Thymus (tissue), 11 donors: ENCODE measurements at regions not wholly inside any gene's neighbourhood (a gene's known extent, or its start where the extent isn't known, plus 50 kb on each side); places are given as distances from the start of the nearest gene placed in this dataset.

ENCODE experiments used
- DNase-seq, 9 donors: peaks; one replicate each; pipeline ENCODE4 v3.0.0-alpha.2; 2013; ENCODE audit warnings: low spot score in 9 of 9, low read depth in 6 of 9, missing footprints in 1 of 9
- H3K27ac ChIP-seq, 2 donors: one replicate each; pipeline ENCODE4 v1.5.1; 2013; ENCODE audit warnings: control low read depth in 1 of 2, low read depth in 1 of 2, low read length in 1 of 2, mild to moderate bottlenecking in 1 of 2, moderate library complexity in 1 of 2
- H3K27me3 ChIP-seq, 2 donors: one replicate each; pipeline ENCODE4 v1.5.1; 2013; ENCODE audit warnings: low read length in 1 of 2; ENCODE audit not compliant: control insufficient read depth in 2 of 2, insufficient read depth in 1 of 2
- H3K36me3 ChIP-seq, 2 donors: one replicate each; pipeline ENCODE4 v1.5.1; 2013; ENCODE audit warnings: low read length in 1 of 2, mild to moderate bottlenecking in 1 of 2, moderate library complexity in 1 of 2; ENCODE audit not compliant: control insufficient read depth in 2 of 2, insufficient read depth in 2 of 2
- H3K4me1 ChIP-seq, 2 donors: one replicate each; pipeline ENCODE4 v1.5.1; 2013; ENCODE audit warnings: low read length in 2 of 2; ENCODE audit not compliant: control insufficient read depth in 2 of 2, insufficient read depth in 2 of 2
- H3K4me3 ChIP-seq, 2 donors: one replicate each; pipeline ENCODE4 v1.5.1; 2013; ENCODE audit warnings: low read length in 2 of 2, control low read depth in 1 of 2, mild to moderate bottlenecking in 1 of 2
- H3K9me3 ChIP-seq, 2 donors: one replicate each; pipeline ENCODE4 v1.5.1; 2013; ENCODE audit warnings: low read length in 1 of 2, mild to moderate bottlenecking in 1 of 2; ENCODE audit not compliant: control insufficient read depth in 2 of 2, insufficient read depth in 1 of 2
- WGBS: extraction: QIAGEN DNeasy Blood & Tissue Kit; methylation state at CpG from one replicate; pipeline ENCODE4 v1.1.7; 2013; 5-methylcytosine and 5-hydroxymethylcytosine counted together
- donor health status: healthy.

DNA sequence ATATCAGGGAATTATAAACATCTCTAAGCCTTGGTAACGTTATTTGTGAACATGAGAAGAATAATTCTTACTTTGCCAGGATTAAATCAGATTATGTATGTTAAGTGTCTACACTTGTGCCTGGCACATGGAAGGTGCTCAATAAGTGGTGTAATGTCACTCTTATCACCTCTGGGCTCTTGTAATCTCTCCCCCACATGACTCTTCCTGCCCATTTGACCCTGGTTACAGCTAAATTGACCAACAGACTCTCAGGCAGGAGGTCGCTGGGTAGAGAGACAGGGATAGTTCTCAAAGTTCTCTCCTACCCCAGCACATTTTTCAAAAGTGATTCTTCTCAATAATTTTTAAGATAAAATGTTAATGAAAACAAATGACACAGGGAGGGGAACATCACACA lies 137.8 kb upstream of the FRMD6 start:
- H3K36me3 ChIP-seq = no peaks in the 10 kb centered on the region
- DNase-seq = no peak
- H3K27ac ChIP-seq = no peak overlapping the region
- no peaks in the 10 kb centered on the region for H3K27me3 ChIP-seq
- no peak overlapping the region for H3K4me3 ChIP-seq
- 89% methylated on average over 2 of the region's 2 CpGs for WGBS
- no peaks in the 10 kb centered on the region for H3K4me1 ChIP-seq
- no peaks in the 10 kb centered on the region for H3K9me3 ChIP-seq

DNA sequence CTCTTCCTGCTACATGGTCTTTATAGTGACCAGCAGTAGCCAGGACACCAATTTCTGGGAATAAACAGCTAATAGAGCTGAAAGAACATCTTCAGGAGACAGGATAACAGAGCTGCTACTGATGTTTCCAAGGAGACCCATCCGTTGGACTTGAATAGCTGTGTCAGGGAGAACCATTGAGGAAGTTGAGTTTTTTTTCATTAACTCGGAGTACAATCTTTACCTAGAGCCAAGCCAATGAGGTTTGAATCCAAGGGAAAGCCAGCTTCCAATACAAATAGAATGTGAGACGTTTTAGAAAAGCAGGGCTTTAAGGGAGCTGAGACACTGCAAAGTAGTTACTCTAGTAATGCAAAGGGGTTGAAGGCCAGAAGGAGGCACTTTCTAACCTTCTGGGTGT lies 136.1 kb upstream of the FRMD6 start:
- H3K4me1 ChIP-seq = no peaks in the 10 kb centered on the region
- WGBS = 90% methylated on average over 3 of the region's 3 CpGs
- no peak overlapping the region for H3K4me3 ChIP-seq
- no peaks in the 10 kb centered on the region for H3K36me3 ChIP-seq
- H3K27ac ChIP-seq = no peak overlapping the region
- DNase-seq = no peak
- no peaks in the 10 kb centered on the region for H3K27me3 ChIP-seq
- no peaks in the 10 kb centered on the region for H3K9me3 ChIP-seq

DNA sequence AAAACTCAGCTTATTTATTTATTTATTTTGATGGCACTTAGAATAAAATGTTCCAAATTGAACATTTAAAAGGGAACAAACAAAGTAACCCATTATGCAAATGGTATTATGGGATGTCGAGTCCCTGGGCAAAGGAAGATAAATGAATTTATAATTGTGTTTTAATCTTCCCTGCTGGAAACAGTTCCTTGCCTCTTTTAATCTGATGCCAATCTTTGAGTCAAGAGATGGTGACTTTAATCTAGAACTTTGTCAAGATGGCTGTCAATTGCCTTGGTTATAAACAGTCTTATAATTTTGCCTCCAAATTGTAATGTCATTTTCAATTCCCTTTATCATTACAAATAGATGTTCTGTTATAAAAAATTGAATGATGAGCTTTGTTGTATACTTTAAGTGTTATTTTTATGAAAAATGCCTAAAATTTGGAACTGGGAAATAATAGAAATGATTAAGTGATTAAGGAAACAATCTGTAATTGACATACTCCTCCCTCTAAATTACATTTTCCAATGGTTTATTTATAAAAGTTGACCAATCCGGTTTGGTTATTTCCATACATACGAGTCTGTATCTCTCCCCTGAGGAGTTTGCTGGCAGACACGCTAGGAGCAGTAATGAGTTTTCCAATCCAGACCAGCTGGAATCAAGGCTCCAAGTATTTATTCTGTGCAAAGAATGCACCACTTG lies 134.9 kb upstream of the FRMD6 start:
- WGBS = 94% methylated on average over 4 of the region's 4 CpGs
- Histone ChIP-seq H3K27me3 (no peaks in the 10 kb centered on the region), H3K27ac (no peak overlapping the region), H3K9me3 (no peaks in the 10 kb centered on the region), H3K36me3 (no peaks in the 10 kb centered on the region), H3K4me3 (no peak overlapping the region), H3K4me1 (no peaks in the 10 kb centered on the region)
- DNase-seq = no peak

DNA sequence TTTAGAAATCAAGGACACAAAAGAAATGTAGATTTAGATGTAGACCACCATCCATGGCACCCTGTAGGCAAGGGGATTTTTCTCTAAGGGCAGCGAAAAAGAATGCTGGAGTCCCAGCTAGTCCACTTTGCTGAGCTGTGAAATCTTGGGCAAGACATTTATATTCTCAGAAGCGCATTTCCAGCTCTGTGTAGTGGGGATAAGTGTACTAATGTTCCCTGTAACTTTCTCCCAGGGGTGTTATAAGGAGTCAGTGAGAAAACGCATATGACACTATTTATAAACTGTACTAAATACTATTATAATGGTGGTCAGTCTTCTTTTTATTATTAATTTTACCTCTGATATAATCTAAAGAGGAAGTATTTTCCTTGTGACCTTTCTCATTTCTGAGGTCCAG lies 133.4 kb upstream of the FRMD6 start:
- Histone ChIP-seq H3K4me1 (no peaks in the 10 kb centered on the region), H3K27ac (no peak overlapping the region), H3K9me3 (no peaks in the 10 kb centered on the region), H3K27me3 (no peaks in the 10 kb centered on the region), H3K4me3 (no peak overlapping the region), H3K36me3 (no peaks in the 10 kb centered on the region)
- WGBS = 94% methylated on average over 3 of the region's 3 CpGs
- no peak for DNase-seq

DNA sequence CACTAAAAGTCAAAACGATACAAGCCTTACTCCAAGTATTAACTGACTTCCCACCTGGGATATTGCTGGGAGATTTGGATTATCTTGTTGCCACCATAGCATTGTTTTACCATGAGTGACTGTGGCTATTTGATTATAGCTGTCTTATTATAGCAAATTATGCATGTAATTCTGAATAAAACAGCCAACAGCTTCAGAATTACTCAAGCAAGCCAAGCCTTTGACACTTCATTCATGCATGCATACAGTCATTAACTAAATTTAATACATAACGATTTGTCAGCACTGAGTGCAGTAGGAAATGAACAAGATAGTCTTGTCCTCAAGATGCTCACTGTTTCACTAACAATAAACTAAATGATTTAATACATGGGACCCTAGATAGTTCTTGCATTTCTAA lies 133.0 kb upstream of the FRMD6 start:
- Histone ChIP-seq H3K4me3 (no peak overlapping the region), H3K4me1 (no peaks in the 10 kb centered on the region), H3K9me3 (no peaks in the 10 kb centered on the region), H3K36me3 (no peaks in the 10 kb centered on the region), H3K27ac (no peak overlapping the region), H3K27me3 (no peaks in the 10 kb centered on the region)
- WGBS = 88% methylated on average over 2 of the region's 2 CpGs
- DNase-seq = no peak

DNA sequence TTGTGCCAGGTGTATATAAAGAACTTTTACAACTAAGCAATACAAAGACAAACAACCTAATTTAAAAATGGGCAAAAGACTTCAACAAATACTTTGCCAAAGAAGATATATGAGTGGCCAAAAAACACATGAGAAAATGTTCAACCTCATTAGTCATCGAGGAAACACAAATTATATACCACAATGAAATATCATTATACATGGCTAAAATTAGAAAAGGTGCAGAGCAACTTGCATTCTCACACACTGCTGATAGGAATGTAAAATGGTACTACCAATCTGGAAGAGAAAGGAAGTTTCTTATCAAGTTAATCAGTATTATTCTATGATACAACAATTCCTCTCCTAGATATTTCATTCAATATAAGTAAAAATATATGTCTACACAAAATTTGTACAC lies 131.6 kb upstream of the FRMD6 start:
- no peaks in the 10 kb centered on the region for H3K27me3 ChIP-seq
- no peak overlapping the region for H3K27ac ChIP-seq
- WGBS = 86% methylated on average over 1 of the region's 1 CpG
- no peak for DNase-seq
- H3K4me1 ChIP-seq = no peaks in the 10 kb centered on the region
- H3K4me3 ChIP-seq = no peak overlapping the region
- H3K9me3 ChIP-seq = no peaks in the 10 kb centered on the region
- H3K36me3 ChIP-seq = no peaks in the 10 kb centered on the region

DNA sequence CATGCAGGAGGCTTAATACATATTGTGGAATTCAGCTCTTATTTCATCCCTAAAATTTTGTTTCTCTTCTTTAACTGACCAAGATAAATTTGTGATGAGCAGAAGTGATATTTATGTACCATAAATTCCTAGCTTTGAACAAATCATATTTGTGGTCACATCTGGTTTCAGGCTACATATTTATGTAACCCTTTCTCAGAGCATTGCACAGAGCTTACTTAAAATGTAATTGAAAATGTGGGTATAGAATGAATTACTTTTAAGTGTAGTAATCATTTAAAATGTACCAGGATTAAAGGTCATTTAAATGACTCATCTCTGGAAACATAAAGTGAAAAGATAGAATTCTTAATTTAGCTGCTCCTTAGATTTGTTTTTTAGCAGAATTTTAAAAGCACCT lies 129.9 kb upstream of the FRMD6 start:
- H3K4me1 ChIP-seq = no peaks in the 10 kb centered on the region
- no peak for DNase-seq
- H3K27ac ChIP-seq = no peak overlapping the region
- H3K4me3 ChIP-seq = no peak overlapping the region
- no peaks in the 10 kb centered on the region for H3K27me3 ChIP-seq
- no peaks in the 10 kb centered on the region for H3K36me3 ChIP-seq
- H3K9me3 ChIP-seq = no peaks in the 10 kb centered on the region

DNA sequence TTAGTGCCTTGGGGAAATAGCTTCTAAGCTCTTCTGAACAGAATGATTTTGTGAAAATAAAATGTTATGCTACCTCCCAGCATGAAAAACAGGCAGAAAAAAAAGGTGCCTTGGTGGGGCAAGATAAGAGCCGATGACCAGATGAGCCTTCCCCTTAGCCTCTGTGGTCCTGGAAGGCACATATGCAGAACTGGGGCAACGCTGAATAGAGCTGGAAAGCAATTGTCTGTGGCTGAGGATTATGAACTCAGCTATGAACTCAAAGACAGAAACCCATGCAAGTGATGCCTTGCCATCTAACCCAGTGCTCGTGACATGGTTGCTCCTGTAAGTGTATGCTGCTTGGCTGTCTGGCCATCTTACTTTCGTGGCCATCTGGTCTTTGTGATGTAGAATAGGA lies 128.5 kb upstream of the FRMD6 start:
- H3K4me3 ChIP-seq = no peak overlapping the region
- H3K27ac ChIP-seq = no peak overlapping the region
- WGBS = 87% methylated on average over 4 of the region's 4 CpGs
- no peak for DNase-seq
- H3K4me1 ChIP-seq = no peaks in the 10 kb centered on the region
- no peaks in the 10 kb centered on the region for H3K9me3 ChIP-seq
- peaks cover 0 to 4% of the 10 kb centered on the region in 2 donors for H3K27me3 ChIP-seq
- no peaks in the 10 kb centered on the region for H3K36me3 ChIP-seq

DNA sequence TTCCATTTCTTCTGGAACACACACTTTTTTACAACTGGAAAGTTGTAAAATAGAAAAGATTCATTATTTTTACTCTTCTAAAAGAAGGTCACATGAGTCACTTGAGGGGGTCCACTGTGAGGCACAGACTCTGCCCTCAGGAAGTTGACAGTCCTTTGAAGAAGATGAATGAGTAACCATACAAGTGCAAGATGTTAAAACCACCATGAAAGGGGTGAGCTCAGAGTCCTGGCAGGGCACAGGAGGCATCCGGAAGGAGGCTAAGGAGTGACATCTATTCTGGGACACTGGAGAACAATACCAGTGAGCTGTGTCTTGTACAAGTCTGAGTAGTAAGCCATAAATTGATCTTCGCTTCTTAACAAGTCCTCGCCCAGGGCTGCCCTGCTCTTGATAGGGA lies 126.0 kb upstream of the FRMD6 start:
- WGBS = 96% methylated on average over 3 of the region's 3 CpGs
- H3K36me3 ChIP-seq = no peaks in the 10 kb centered on the region
- H3K9me3 ChIP-seq = no peaks in the 10 kb centered on the region
- peaks cover 0 to 4% of the 10 kb centered on the region in 2 donors for H3K27me3 ChIP-seq
- H3K27ac ChIP-seq = no peak overlapping the region
- H3K4me1 ChIP-seq = no peaks in the 10 kb centered on the region
- no peak for DNase-seq
- H3K4me3 ChIP-seq = no peak overlapping the region

DNA sequence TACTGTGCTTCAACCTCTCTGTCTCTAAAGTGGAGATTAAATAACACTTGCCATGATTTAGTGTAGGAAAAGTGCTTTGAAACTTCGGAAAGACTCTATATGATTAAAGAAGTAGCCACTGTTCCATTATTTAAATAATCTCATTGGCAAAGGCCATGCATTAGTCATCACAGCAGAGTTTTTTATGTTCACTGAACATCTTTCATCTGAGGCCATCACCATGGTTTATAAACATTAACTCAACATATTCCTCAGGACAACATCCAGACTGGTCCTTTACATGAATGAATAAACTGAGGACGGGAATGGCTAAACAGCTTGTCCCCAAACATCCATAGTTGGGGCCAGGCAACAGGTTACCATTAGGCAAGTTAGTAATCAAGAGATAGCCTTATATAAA lies 124.6 kb upstream of the FRMD6 start:
- DNase-seq = no peak

More for the DNA sequence above, 124.6 kb upstream of the FRMD6 start:
- H3K4me3 ChIP-seq = no peak overlapping the region
- no peak overlapping the region for H3K27ac ChIP-seq
- H3K36me3 ChIP-seq = no peaks in the 10 kb centered on the region
- WGBS = 90% methylated on average over 2 of the region's 2 CpGs
- no peaks in the 10 kb centered on the region for H3K9me3 ChIP-seq
- H3K4me1 ChIP-seq = no peaks in the 10 kb centered on the region
- H3K27me3 ChIP-seq = peaks cover 0 to 4% of the 10 kb centered on the region in 2 donors
